ENCODE measurements at regions not wholly inside any gene's neighbourhood (a gene's known extent, or its start where the extent isn't known, plus 50 kb on each side); places are given as distances from the start of the nearest gene placed in this dataset.

- TF ChIP-seq POLR2A (IDR thresholded peaks at IDR 0.05) = no peak
- no peak for TF ChIP-seq CTCF (IDR thresholded peaks at IDR 0.05 in 4 of 5, conservative IDR thresholded peaks at IDR 0.05 in 1 of 5)
These were observed 53.7 kb upstream of the FABP6 start for GRCh38 chr5:160175438-160176218.

Data from gastrocnemius medialis (tissue), 4 donors.